ENCODE measurements at regions not wholly inside any gene's neighbourhood (a gene's known extent, or its start where the extent isn't known, plus 50 kb on each side); places are given as distances from the start of the nearest gene placed in this dataset.

GRCh38 chr6:11428371-11428770, 109.2 kb upstream of the TMEM170B start:
- Histone ChIP-seq H3K27me3 (ENCODE audit: control insufficient read depth in 1 of 2, insufficient read depth in 2 of 2, low read length in 1 of 2) (no peaks in the 10 kb centered on the region), H3K27ac (ENCODE audit: low read depth in 1 of 2, low read length in 2 of 2) (no peak overlapping the region), H3K4me1 (ENCODE audit: control insufficient read depth in 1 of 2, insufficient read depth in 2 of 2, low read length in 2 of 2) (peaks cover 4% of the 10 kb centered on the region in 2 donors), H3K36me3 (ENCODE audit: control insufficient read depth in 1 of 2, insufficient read depth in 2 of 2, low read length in 1 of 2) (no peaks in the 10 kb centered on the region), H3K9me3 (ENCODE audit: control insufficient read depth, low read length) (no peaks in the 10 kb centered on the region), H3K4me3 (ENCODE audit: low read length in 2 of 2) (no peak overlapping the region)
- ATAC-seq (ENCODE audit: low FRiP score) (no peak), DNase-seq (no peak)
- intact Hi-C loops (cut with DNase I) = no loop called here
- 56 to 61% methylated on average over 2 of the region's 2 CpGs for WGBS, 2 donors

GRCh38 chr6:11427723-11428245, 109.8 kb upstream of the TMEM170B start:
- intact Hi-C loops (cut with DNase I) = no loop called here
- DNase-seq = no peak
- Histone ChIP-seq H3K36me3 (ENCODE audit: control insufficient read depth in 1 of 2, insufficient read depth in 2 of 2, low read length in 1 of 2) (no peaks in the 10 kb centered on the region), H3K9me3 (ENCODE audit: control insufficient read depth, low read length) (no peaks in the 10 kb centered on the region), H3K4me3 (ENCODE audit: low read length in 2 of 2) (no peak overlapping the region), H3K4me1 (ENCODE audit: control insufficient read depth in 1 of 2, insufficient read depth in 2 of 2, low read length in 2 of 2) (peaks cover 4% of the 10 kb centered on the region in 2 donors), H3K27ac (ENCODE audit: low read depth in 1 of 2, low read length in 2 of 2) (no peak overlapping the region), H3K27me3 (ENCODE audit: control insufficient read depth in 1 of 2, insufficient read depth in 2 of 2, low read length in 1 of 2) (no peaks in the 10 kb centered on the region)
- ATAC-seq (ENCODE audit: low FRiP score) = no peak
- 64 to 66% methylated on average over 10 of the region's 10 CpGs for WGBS, 2 donors

GRCh38 chr6:11427091-11427722, 110.3 kb upstream of the TMEM170B start:
- Histone ChIP-seq H3K27ac (ENCODE audit: low read depth in 1 of 2, low read length in 2 of 2) (no peak overlapping the region), H3K4me3 (ENCODE audit: low read length in 2 of 2) (no peak overlapping the region), H3K27me3 (ENCODE audit: control insufficient read depth in 1 of 2, insufficient read depth in 2 of 2, low read length in 1 of 2) (no peaks in the 10 kb centered on the region), H3K36me3 (ENCODE audit: control insufficient read depth in 1 of 2, insufficient read depth in 2 of 2, low read length in 1 of 2) (no peaks in the 10 kb centered on the region), H3K9me3 (ENCODE audit: control insufficient read depth, low read length) (no peaks in the 10 kb centered on the region), H3K4me1 (ENCODE audit: control insufficient read depth in 1 of 2, insufficient read depth in 2 of 2, low read length in 2 of 2) (peaks cover 4% of the 10 kb centered on the region in 2 donors)
- DNase-seq = no peak
- intact Hi-C loops (cut with DNase I) = no loop called here
- no peak for ATAC-seq (ENCODE audit: low FRiP score)
- 86 to 87% methylated on average over 9 of the region's 9 CpGs for WGBS, 2 donors

GRCh38 chr6:11426571-11426970, 111.0 kb upstream of the TMEM170B start:
- Histone ChIP-seq H3K4me1 (ENCODE audit: control insufficient read depth in 1 of 2, insufficient read depth in 2 of 2, low read length in 2 of 2) (peaks cover 2% of the 10 kb centered on the region in 2 donors), H3K4me3 (ENCODE audit: low read length in 2 of 2) (no peak overlapping the region), H3K36me3 (ENCODE audit: control insufficient read depth in 1 of 2, insufficient read depth in 2 of 2, low read length in 1 of 2) (no peaks in the 10 kb centered on the region), H3K9me3 (ENCODE audit: control insufficient read depth, low read length) (no peaks in the 10 kb centered on the region), H3K27me3 (ENCODE audit: control insufficient read depth in 1 of 2, insufficient read depth in 2 of 2, low read length in 1 of 2) (no peaks in the 10 kb centered on the region), H3K27ac (ENCODE audit: low read depth in 1 of 2, low read length in 2 of 2) (no peak overlapping the region)
- ATAC-seq (ENCODE audit: low FRiP score) = no peak
- DNase-seq = no peak
- WGBS, 2 donors = 50 to 59% methylated on average over 2 of the region's 2 CpGs
- intact Hi-C loops (cut with DNase I) = no loop called here

- Histone ChIP-seq H3K27ac (ENCODE audit: low read depth in 1 of 2, low read length in 2 of 2) (no peak overlapping the region), H3K27me3 (ENCODE audit: control insufficient read depth in 1 of 2, insufficient read depth in 2 of 2, low read length in 1 of 2) (no peaks in the 10 kb centered on the region), H3K4me3 (ENCODE audit: low read length in 2 of 2) (no peak overlapping the region), H3K36me3 (ENCODE audit: control insufficient read depth in 1 of 2, insufficient read depth in 2 of 2, low read length in 1 of 2) (no peaks in the 10 kb centered on the region), H3K4me1 (ENCODE audit: control insufficient read depth in 1 of 2, insufficient read depth in 2 of 2, low read length in 2 of 2) (peaks cover 0 to 2% of the 10 kb centered on the region in 2 donors), H3K9me3 (ENCODE audit: control insufficient read depth, low read length) (no peaks in the 10 kb centered on the region)
- ATAC-seq (ENCODE audit: low FRiP score) (no peak), DNase-seq (no peak)
- intact Hi-C loops (cut with DNase I) = no loop called here
- WGBS, 2 donors = 83 to 93% methylated on average over 1 of the region's 1 CpG
These were observed 111.7 kb upstream of the TMEM170B start for GRCh38 chr6:11425876-11426275.

GRCh38 chr6:11425431-11425871, 112.1 kb upstream of the TMEM170B start:
- H3K36me3 ChIP-seq (ENCODE audit: control insufficient read depth in 1 of 2, insufficient read depth in 2 of 2, low read length in 1 of 2) = no peaks in the 10 kb centered on the region
- H3K9me3 ChIP-seq (ENCODE audit: control insufficient read depth, low read length) = no peaks in the 10 kb centered on the region
- H3K4me3 ChIP-seq (ENCODE audit: low read length in 2 of 2) = no peak overlapping the region
- peaks cover 0 to 2% of the 10 kb centered on the region in 2 donors for H3K4me1 ChIP-seq (ENCODE audit: control insufficient read depth in 1 of 2, insufficient read depth in 2 of 2, low read length in 2 of 2)
- intact Hi-C loops (cut with DNase I) = no loop called here
- no peaks in the 10 kb centered on the region for H3K27me3 ChIP-seq (ENCODE audit: control insufficient read depth in 1 of 2, insufficient read depth in 2 of 2, low read length in 1 of 2)
- ATAC-seq (ENCODE audit: low FRiP score) = no peak
- no peak overlapping the region for H3K27ac ChIP-seq (ENCODE audit: low read depth in 1 of 2, low read length in 2 of 2)
- 94 to 98% methylated on average over 5 of the region's 5 CpGs for WGBS, 2 donors
- no peak for DNase-seq

GRCh38 chr6:11424395-11425034, 113.0 kb upstream of the TMEM170B start:
- Histone ChIP-seq H3K9me3 (ENCODE audit: control insufficient read depth, low read length) (no peaks in the 10 kb centered on the region), H3K36me3 (ENCODE audit: control insufficient read depth in 1 of 2, insufficient read depth in 2 of 2, low read length in 1 of 2) (no peaks in the 10 kb centered on the region), H3K27me3 (ENCODE audit: control insufficient read depth in 1 of 2, insufficient read depth in 2 of 2, low read length in 1 of 2) (no peaks in the 10 kb centered on the region), H3K4me3 (ENCODE audit: low read length in 2 of 2) (no peak overlapping the region), H3K27ac (ENCODE audit: low read depth in 1 of 2, low read length in 2 of 2) (no peak overlapping the region), H3K4me1 (ENCODE audit: control insufficient read depth in 1 of 2, insufficient read depth in 2 of 2, low read length in 2 of 2) (peaks cover 0 to 2% of the 10 kb centered on the region in 2 donors)
- intact Hi-C loops (cut with DNase I) = no loop called here
- DNase-seq (no peak), ATAC-seq (ENCODE audit: low FRiP score) (no peak)
- 57 to 63% methylated on average over 4 of the region's 4 CpGs for WGBS, 2 donors

GRCh38 chr6:11423667-11424066, 113.9 kb upstream of the TMEM170B start:
- 100% methylated on average over 1 of the region's 1 CpG for WGBS, 2 donors
- no peak for DNase-seq
- Histone ChIP-seq H3K4me3 (ENCODE audit: low read length in 2 of 2) (no peak overlapping the region), H3K27me3 (ENCODE audit: control insufficient read depth in 1 of 2, insufficient read depth in 2 of 2, low read length in 1 of 2) (no peaks in the 10 kb centered on the region), H3K27ac (ENCODE audit: low read depth in 1 of 2, low read length in 2 of 2) (no peak overlapping the region), H3K4me1 (ENCODE audit: control insufficient read depth in 1 of 2, insufficient read depth in 2 of 2, low read length in 2 of 2) (no peaks in the 10 kb centered on the region), H3K36me3 (ENCODE audit: control insufficient read depth in 1 of 2, insufficient read depth in 2 of 2, low read length in 1 of 2) (no peaks in the 10 kb centered on the region), H3K9me3 (ENCODE audit: control insufficient read depth, low read length) (no peaks in the 10 kb centered on the region)
- no peak for ATAC-seq (ENCODE audit: low FRiP score)
- intact Hi-C loops (cut with DNase I) = no loop called here

- Histone ChIP-seq H3K27ac (ENCODE audit: low read depth in 1 of 2, low read length in 2 of 2) (no peak overlapping the region), H3K9me3 (ENCODE audit: control insufficient read depth, low read length) (no peaks in the 10 kb centered on the region), H3K4me1 (ENCODE audit: control insufficient read depth in 1 of 2, insufficient read depth in 2 of 2, low read length in 2 of 2) (no peaks in the 10 kb centered on the region), H3K4me3 (ENCODE audit: low read length in 2 of 2) (no peak overlapping the region), H3K27me3 (ENCODE audit: control insufficient read depth in 1 of 2, insufficient read depth in 2 of 2, low read length in 1 of 2) (no peaks in the 10 kb centered on the region), H3K36me3 (ENCODE audit: control insufficient read depth in 1 of 2, insufficient read depth in 2 of 2, low read length in 1 of 2) (no peaks in the 10 kb centered on the region)
- no peak for ATAC-seq (ENCODE audit: low FRiP score)
- 38 to 42% methylated on average over 1 of the region's 1 CpG for WGBS, 2 donors
- no peak for DNase-seq
- intact Hi-C loops (cut with DNase I) = no loop called here
These were observed 114.5 kb upstream of the TMEM170B start for GRCh38 chr6:11423072-11423471.

All from aorta (tissue), 5 donors.